Neural progenitor cell (in vitro differentiated cells): ENCODE measurements at regions not wholly inside any gene's neighbourhood (a gene's known extent, or its start where the extent isn't known, plus 50 kb on each side); places are given as distances from the start of the nearest gene placed in this dataset.

Experiments used
- CTCF ChIP-seq: fragments of 200-600 bp; sonication (generic); IDR thresholded peaks from 2 replicates; pipeline ENCODE4 v1.5.1; 2017; ENCODE audit warnings: antibody characterized with exemption, mild to moderate bottlenecking
- EZH2 ChIP-seq: fragments of 200-600 bp; sonication (generic); IDR thresholded peaks from 2 replicates; pipeline ENCODE4 v1.6.1; 2017; ENCODE audit warnings: antibody characterized with exemption, mild to moderate bottlenecking, moderate library complexity

- TF ChIP-seq CTCF: no peak
- TF ChIP-seq EZH2: no peak
These were observed 506.2 kb upstream of the SLC35B3 start for GRCh38 chr6:8941577-8941976.
